ENCODE measurements at regions not wholly inside any gene's neighbourhood (a gene's known extent, or its start where the extent isn't known, plus 50 kb on each side); places are given as distances from the start of the nearest gene placed in this dataset.

DNA sequence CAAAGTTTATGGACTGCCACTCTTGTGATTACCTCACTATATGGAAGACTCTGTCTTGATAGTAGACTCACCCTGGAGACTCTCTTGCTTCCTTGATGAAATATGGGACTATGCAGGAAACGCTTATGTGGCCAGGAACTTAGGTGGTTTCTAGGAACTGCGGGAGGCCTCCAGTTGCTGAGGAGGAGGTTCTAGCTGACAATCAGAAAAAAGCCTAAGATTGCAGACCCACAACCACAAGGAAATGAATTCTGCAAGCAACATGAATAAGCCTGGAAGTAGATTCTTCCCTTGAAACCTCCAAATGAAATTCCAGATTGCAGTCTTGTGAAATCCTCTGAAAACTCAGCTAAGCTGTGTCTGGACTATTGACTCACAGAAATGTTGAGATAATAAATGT lies 88.9 kb upstream of the COL11A1 start:
- intact Hi-C loops (cut with micrococcal nuclease), result no loop called here
- no peaks in the 10 kb centered on the region for H3K9me3 Mint-ChIP-seq (ENCODE audit: insufficient read depth)
- no peak for ATAC-seq (ENCODE audit: low read depth)

GRCh38 chr1:103194984-103195383 lies 86.7 kb upstream of the COL11A1 start:
- Histone ChIP-seq H3K27me3 (replicated peaks in 1 of 4; ENCODE audit: control extremely low read depth in 1 of 4, control insufficient read depth in 3 of 4, insufficient read depth in 4 of 4, low read length in 3 of 4) (no peaks in the 10 kb centered on the region), H3K4me2 (replicated peaks; ENCODE audit: low read depth, low read length, poor library complexity, severe bottlenecking) (no peak overlapping the region), H3K9ac (ENCODE audit: low read length) (no peak overlapping the region), H4K20me1 (ENCODE audit: control insufficient read depth, insufficient read depth, low read length, poor library complexity, severe bottlenecking) (no peaks in the 10 kb centered on the region), H3K36me3 (replicated peaks in 1 of 2; ENCODE audit: control extremely low read depth in 1 of 2, control insufficient read depth in 1 of 2, extremely low read depth in 1 of 2, insufficient read depth in 2 of 2, low read length in 1 of 2) (no peaks in the 10 kb centered on the region), H3K79me2 (ENCODE audit: control insufficient read depth, insufficient read depth, low read length) (no peaks in the 10 kb centered on the region), H3K27ac (ENCODE audit: low read length in 2 of 2) (no peak overlapping the region), H2AFZ (ENCODE audit: insufficient read depth, low read depth, low read length, poor library complexity, severe bottlenecking) (no peak overlapping the region), H3K4me1 (ENCODE audit: control insufficient read depth in 2 of 2, insufficient read depth in 2 of 2, low read length in 2 of 2) (no peaks in the 10 kb centered on the region), H3K4me3 (ENCODE audit: control extremely low read depth in 1 of 5, extremely low read depth in 1 of 5, insufficient read depth in 1 of 5, low read depth in 2 of 5, low read length in 4 of 5) (no peak overlapping the region), H3K9me3 (ENCODE audit: control extremely low read depth in 1 of 3, control insufficient read depth in 2 of 3, insufficient read depth in 1 of 3, low read length in 2 of 3) (no peaks in the 10 kb centered on the region)
- no peak overlapping the region for H3K27ac Mint-ChIP-seq
- intact Hi-C loops (cut with micrococcal nuclease), result no loop called here
- POLR2A ChIA-PET, result no interaction called here
- H3K4me1 Mint-ChIP-seq, result no peaks in the 10 kb centered on the region
- CTCF ChIA-PET, result no interaction called here
- ATAC-seq (ENCODE audit: low read depth) (no peak), DNase-seq (no peak)
- H3K27me3 Mint-ChIP-seq, result no peaks in the 10 kb centered on the region
- WGBS (ENCODE audit: insufficient coverage), result no CpG with 5 or more reads among the region's 4 CpGs
- H3K4me3 Mint-ChIP-seq, result no peak overlapping the region
- TF ChIP-seq, protein P1, sequence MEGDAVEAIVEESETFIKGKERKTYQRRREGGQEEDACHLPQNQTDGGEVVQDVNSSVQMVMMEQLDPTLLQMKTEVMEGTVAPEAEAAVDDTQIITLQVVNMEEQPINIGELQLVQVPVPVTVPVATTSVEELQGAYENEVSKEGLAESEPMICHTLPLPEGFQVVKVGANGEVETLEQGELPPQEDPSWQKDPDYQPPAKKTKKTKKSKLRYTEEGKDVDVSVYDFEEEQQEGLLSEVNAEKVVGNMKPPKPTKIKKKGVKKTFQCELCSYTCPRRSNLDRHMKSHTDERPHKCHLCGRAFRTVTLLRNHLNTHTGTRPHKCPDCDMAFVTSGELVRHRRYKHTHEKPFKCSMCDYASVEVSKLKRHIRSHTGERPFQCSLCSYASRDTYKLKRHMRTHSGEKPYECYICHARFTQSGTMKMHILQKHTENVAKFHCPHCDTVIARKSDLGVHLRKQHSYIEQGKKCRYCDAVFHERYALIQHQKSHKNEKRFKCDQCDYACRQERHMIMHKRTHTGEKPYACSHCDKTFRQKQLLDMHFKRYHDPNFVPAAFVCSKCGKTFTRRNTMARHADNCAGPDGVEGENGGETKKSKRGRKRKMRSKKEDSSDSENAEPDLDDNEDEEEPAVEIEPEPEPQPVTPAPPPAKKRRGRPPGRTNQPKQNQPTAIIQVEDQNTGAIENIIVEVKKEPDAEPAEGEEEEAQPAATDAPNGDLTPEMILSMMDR (IDR thresholded peaks at IDR 0.05), result no peak
- H3K9me3 Mint-ChIP-seq (ENCODE audit: insufficient read depth), result no peaks in the 10 kb centered on the region

More for the DNA sequence above, 88.9 kb upstream of the COL11A1 start:
- Mint-ChIP-seq H3K4me3 (no peak overlapping the region), H3K4me1 (no peaks in the 10 kb centered on the region), H3K27me3 (no peaks in the 10 kb centered on the region), H3K27ac (no peak overlapping the region)
- TF ChIP-seq EZH2 (IDR thresholded peaks at IDR 0.05; ENCODE audit: borderline replicate concordance, insufficient read depth, low read depth, low read length, poor library complexity, severe bottlenecking), result no peak
- TF ChIP-seq, protein P1 (IDR thresholded peaks at IDR 0.05), result no peak
- DNase-seq, result no peak
- POLR2A ChIA-PET, result no interaction called here
- Histone ChIP-seq H3K9ac (ENCODE audit: low read length) (no peak overlapping the region), H3K4me1 (ENCODE audit: control insufficient read depth in 2 of 2, insufficient read depth in 2 of 2, low read length in 2 of 2) (no peaks in the 10 kb centered on the region), H3K4me2 (replicated peaks; ENCODE audit: low read depth, low read length, poor library complexity, severe bottlenecking) (no peak overlapping the region), H3K9me3 (ENCODE audit: control extremely low read depth in 1 of 3, control insufficient read depth in 2 of 3, insufficient read depth in 1 of 3, low read length in 2 of 3) (no peaks in the 10 kb centered on the region), H3K27ac (ENCODE audit: low read length in 2 of 2) (no peak overlapping the region), H3K4me3 (ENCODE audit: control extremely low read depth in 1 of 5, extremely low read depth in 1 of 5, insufficient read depth in 1 of 5, low read depth in 2 of 5, low read length in 4 of 5) (no peak overlapping the region), H3K79me2 (ENCODE audit: control insufficient read depth, insufficient read depth, low read length) (no peaks in the 10 kb centered on the region), H3K36me3 (replicated peaks in 1 of 2; ENCODE audit: control extremely low read depth in 1 of 2, control insufficient read depth in 1 of 2, extremely low read depth in 1 of 2, insufficient read depth in 2 of 2, low read length in 1 of 2) (no peaks in the 10 kb centered on the region), H2AFZ (ENCODE audit: insufficient read depth, low read depth, low read length, poor library complexity, severe bottlenecking) (no peak overlapping the region), H4K20me1 (ENCODE audit: control insufficient read depth, insufficient read depth, low read length, poor library complexity, severe bottlenecking) (no peaks in the 10 kb centered on the region), H3K27me3 (replicated peaks in 1 of 4; ENCODE audit: control extremely low read depth in 1 of 4, control insufficient read depth in 3 of 4, insufficient read depth in 4 of 4, low read length in 3 of 4) (no peaks in the 10 kb centered on the region)
- CTCF ChIA-PET, result no interaction called here
- WGBS (ENCODE audit: insufficient coverage), result 80% methylated on average over 1 of the region's 2 CpGs

Data from B cell (primary cell).